A204.1 (cell line): ENCODE measurements at regions not wholly inside any gene's neighbourhood (a gene's known extent, or its start where the extent isn't known, plus 50 kb on each side); places are given as distances from the start of the nearest gene placed in this dataset.

Source experiments
- FAIRE-seq: peaks from 2 replicates; lab custom pipeline; 2012; peaks lifted over from hg19 to GRCh38; lab: Jason Lieb, UNC

DNA sequence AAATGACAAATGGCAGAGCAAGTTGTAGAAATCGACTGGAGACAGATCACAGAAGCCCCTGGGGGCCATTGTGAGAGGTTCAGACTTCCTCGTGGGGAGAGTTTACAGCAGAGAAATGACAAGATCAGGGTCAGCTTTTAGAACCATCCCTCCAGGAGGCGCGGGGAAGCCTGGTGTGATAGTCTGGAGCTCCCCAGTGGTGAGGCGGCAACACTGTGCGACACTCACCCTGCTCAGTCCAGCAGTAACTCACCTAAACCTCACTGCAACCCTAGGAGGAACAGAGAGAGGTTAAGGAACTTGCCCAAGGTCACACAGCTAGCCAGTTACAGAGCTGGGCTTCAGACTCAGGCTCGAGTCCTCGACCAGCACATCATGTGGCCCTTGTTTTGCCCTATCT lies 123.4 kb upstream of the IRX3 start:
- FAIRE-seq: no peak

DNA sequence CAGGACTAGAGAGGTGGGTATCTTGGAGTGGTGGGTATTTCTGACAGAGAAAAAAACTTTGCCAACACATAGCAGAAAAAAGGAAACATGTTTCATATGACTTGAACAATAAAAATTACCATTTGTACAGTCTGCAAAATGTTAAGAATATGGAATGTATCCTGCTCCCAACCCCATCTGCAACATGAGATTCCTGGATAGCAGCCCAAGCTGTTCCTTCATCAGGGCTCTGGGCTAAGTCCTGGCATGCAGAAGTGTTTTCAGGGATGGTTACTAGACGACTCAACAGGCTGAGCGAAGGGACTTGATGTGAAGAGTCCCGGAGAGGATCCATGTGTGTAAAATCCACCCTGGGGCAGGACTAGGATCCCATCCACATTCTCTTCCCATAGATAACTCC lies 121.0 kb upstream of the IRX3 start:
- no peak for FAIRE-seq

DNA sequence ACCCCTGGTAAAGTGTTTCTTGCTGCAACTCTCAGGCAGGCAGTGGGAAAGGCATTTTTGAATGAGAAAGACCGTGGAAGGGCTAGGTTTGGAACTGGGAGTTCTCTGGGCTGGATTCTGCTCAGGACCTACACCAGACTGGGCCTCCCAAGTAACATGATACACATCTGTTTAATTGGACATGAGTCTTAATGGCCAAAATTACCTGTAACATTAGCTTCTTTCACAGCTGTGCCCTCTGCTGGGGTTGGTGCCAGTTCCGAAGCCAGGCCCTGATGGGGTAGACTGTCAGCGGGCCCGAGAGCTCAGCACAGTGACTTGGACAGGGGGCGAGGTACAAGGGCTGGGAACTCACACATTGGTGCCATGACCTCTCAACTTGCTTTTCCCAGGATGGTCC lies 118.9 kb upstream of the IRX3 start:
- no peak for FAIRE-seq

DNA sequence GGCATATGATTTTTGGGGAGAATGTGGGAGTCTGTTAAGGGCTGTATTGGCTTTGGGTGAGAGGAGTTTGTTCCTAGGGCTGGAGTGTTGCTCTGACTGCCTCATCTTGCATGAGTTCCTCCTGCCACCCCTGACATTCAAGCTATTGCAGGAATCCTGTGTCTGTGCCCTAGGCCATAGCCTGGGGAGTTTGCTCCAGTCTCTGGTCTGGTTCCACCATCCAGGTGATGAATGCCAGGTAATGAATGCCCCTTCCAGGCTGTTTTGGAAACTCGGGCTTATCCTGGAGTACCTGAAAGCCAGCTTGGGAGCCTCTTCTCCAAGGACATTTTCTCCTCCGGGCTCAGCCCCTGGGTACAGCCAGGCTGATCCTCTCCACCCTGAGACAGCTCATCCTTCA lies 117.0 kb upstream of the IRX3 start:
- FAIRE-seq: no peak

DNA sequence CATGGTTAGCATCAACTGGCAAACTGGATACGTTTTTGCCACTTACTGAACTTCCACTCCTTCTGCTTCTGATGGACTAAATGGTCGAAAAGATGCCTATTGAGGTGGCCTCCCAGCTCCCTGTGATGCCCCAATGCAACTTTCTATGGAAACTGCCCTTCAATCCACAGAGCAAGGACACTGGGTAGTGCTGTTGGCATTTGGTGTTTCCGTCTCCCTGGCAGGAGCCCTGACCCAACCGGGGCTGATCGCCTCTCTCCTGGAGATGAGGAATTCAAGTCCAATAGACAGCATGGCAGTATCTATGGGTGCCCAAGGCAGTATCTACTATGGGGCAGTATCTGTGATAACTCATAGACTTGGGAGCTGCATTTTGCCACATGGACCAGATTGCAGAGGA lies 116.3 kb upstream of the IRX3 start:
- FAIRE-seq: no peak

DNA sequence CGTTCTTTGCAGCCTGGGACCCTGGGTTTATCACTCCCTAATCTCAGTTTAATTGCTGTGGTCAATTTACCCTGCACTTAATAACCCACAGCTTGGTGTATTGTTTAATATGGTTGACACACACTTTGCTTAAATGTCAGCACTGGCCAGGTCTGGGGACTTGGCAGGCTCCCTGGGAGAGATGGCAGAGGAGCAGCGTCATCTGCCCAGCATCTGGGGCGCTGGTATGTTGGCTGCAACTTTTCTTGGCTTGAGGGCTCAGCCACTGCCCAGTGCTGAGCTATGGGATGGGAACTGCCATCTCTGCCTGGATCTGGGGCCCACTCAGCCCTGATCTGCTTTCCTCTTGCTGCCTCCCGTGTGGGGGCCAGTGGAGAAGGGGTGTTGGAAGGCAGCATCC lies 115.7 kb upstream of the IRX3 start:
- FAIRE-seq: no peak

DNA sequence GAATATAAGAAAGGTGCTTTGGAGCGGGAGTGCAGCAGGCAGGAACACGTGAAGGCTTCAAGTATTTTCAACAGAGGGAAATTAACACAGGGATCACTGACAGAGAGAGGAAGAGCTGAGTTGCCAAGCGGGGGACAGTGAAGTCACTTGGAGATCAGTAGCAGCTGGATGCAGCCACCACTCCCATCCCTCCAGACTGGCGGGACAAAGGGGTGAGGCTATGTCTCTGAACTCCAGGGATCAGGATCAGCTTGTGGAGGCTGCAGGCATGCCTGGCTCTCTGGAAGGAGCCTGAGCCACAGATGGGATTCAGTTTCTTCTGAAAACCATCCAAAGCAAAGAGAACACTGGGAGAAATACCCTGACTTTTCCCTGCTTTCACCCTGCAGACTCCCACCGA lies 113.7 kb upstream of the IRX3 start:
- no peak for FAIRE-seq

DNA sequence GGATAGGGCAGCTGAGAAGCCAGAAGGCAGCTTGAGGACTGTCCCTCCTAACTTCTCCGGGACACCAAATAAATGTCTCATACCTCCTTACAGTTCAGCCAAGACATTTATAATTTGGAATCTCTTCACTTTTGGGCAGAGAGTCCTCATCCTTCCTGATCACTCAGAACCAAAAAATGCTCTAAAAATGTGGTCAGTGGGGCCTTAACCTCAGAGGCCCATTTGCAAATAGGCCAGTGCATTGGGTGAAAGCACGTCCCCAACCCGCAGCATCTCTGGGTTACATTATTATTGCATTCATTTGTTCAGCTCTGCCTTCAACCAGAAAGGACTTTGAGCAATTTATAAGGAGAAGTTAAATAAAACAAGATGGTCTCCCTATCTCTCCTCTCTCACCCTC lies 112.4 kb upstream of the IRX3 start:
- no peak for FAIRE-seq

DNA sequence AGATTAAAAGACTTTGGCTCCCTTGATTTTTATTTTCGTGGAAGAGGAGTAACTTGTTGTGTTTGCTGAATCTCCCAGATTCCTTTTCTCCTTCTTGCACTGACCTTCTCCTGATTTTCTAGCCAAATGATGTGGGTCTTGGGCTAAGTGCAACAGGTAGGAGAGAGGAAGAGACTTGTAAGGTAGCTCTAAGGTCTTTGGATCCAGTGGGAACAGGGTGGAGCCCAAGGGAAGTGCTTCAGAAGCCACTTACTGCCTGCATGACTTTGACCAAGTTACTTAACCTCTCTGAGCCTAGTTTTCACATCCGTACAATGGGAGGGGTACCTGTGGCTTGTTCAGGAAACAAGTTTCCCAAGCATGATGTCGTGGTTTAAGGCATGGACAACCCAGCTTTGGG lies 111.3 kb upstream of the IRX3 start:
- no peak for FAIRE-seq

DNA sequence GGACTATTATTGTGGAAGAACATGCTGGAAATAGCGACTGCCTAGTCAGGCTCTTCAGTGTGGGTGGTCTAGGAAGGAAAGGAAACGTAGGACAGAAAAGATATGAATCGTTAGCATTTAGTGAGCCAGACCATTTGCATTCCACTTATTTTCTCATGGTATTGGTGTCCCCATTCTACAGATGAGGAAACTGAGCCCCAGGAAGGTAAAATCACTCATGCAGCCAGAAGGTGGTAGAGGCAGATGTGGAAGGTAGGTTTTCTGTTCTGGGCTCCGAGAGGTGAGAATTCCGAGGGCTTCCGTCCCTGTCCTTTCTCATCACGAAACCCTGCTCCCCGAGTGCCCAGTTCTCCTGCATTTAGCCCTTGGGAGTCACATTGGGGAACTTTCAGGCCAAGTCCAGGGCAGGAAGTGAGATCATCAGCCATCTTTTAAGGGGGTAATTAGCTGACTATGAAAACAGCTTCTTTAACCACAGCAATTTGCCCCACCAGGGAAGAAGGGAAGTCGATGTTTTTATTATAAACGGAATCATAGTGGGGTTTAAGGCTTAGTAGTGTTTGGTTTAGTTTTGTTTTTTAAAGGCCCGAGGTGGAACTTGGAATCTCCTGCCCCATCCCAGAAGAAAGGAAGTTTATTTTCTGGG lies 110.7 kb upstream of the IRX3 start:
- no peak for FAIRE-seq

DNA sequence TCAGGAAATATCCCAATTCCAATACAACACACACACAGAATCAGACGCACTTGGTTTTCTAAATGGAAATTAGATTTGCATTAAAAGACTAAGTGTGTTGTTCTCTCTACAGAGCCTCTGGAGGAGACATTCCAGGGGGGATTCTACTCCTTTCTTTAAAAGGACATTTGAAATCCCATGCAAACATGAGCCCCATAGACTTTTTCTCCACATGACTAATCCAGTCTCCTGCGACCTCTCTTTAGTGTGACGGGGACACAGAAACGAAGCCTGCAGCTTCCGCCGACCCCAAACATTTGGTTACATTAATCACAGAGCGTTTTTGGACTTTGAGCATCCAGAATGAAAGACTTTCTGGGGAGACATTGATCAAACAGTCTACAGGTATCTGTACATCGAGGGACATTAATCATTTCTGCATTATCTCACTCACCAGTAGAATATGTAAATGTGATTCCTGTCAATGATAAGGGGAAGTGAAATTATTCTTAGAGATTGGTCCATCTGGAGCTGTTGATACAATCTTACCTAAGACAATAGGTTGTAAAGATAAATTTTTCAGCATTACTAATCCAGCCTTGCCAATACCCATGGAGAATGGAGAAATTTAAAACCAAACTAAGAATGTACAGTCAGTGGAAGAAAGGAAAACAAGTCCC lies 103.4 kb upstream of the IRX3 start:
- no peak for FAIRE-seq

DNA sequence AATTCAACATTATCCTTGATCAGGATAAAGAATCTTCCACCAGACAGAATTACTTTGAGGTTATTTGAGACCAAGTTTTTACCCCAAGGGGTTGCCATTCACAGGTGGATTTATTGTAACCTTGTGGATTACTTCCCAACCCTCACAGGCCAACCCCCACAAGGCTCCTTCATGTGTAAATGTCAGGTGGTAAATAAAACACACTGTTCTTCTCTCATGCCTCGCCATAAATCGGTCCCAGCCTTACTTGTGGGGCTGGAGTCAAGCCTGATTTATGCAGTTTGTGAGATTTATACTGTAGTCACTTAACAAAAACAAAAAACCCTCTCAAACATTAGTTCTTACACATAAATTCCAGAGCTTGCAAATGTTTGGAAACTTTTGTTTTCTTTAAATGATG lies 98.6 kb upstream of the IRX3 start:
- FAIRE-seq: no peak

DNA sequence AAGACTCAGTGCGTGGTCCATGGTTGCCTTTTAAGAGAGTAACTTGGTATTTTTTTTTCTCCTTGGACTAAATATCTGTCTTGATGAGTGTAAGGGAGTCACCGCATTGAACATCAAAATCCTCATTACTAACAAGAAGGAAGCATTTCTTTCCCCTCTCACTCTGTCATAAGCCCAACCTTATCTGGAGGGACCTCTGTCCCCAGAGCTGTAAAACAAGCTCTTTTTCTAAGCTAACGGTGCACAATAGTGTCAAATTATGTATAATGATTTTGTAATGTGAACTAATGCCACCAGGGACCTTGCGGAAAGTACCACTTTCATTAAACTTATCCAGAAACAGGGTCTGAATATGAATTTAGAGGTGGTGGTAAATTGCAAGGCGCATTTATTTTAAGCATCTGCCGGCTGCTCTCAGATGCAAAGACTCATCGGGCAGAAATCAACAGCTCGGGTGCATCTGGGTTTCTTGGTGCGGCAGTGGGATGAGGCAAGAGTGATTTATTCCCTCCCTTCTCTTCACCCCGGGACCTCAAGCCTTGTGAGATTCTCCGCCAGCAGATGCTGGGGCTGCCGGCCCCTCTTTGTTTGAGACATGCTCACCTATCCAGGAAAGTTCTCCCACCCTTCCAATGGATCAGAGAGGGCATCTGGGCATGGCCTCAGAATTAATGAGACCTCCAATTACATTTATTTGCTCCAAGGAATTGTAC lies 95.2 kb upstream of the IRX3 start:
- no peak for FAIRE-seq

DNA sequence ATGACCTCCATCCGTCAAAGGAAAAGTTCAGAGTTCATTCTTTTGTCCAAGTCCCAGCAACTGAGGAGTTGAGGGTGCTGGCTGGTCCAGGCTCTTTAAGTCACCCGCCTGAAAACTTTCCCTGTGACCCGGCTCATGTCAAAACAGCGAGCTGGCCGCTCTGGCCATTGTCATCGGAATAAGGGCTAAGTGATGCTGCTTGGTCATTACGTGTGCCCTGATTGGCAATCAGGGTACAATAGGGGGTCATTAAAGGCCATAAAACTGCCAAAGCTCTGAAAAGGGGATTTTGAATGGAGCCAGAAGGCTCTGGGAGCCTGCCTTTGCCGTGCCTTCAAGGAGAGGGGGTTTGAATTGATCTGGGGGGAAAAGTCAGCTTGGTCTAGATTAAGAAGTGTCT lies 88.5 kb upstream of the IRX3 start:
- no peak for FAIRE-seq

DNA sequence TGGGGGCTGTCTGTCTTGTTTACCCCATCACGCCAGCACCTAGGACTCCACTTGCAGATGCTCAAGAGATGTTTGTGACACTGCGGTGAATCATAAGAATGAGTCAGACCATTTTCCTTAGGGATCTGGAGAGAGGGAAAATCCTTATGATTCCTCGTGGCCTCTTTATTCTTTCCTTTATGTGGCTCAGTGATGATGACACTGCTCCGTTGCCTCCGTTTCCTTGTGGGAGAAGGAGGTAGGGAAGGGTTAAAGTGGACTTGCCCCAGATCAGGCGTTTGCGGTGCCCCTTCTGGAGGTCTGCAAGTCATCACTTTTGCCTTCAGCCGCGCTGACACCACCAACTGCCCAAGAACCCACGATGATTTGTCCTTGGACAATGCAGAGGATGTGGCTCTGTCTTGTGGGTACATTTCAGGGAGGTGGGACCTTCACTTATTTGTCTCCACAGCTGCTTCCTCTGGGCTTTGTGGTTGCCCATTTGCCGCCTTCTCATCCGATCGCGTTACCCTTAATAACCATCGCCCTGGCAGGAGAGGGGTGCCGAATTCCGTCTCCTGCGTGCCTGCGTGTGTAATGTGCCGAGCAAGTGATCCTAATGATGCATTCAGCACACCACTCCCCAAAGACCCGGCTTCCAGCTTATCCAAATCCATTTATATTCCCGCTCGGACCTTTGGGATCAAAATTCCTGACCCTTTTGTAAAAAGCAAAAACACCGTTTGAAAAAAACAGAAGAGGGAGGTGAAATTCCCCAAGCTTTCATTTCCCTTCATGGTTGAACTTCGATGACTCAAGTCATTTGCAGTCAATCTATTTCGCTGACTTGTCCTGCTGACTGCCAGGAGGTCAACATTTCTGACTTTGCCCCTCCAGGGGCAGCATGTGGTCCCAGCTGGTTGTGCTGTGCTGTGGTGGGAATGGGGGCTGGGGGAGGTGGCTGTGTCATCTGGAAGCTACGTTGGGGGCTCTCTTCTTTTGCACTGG lies 87.2 kb upstream of the IRX3 start:
- no peak for FAIRE-seq

DNA sequence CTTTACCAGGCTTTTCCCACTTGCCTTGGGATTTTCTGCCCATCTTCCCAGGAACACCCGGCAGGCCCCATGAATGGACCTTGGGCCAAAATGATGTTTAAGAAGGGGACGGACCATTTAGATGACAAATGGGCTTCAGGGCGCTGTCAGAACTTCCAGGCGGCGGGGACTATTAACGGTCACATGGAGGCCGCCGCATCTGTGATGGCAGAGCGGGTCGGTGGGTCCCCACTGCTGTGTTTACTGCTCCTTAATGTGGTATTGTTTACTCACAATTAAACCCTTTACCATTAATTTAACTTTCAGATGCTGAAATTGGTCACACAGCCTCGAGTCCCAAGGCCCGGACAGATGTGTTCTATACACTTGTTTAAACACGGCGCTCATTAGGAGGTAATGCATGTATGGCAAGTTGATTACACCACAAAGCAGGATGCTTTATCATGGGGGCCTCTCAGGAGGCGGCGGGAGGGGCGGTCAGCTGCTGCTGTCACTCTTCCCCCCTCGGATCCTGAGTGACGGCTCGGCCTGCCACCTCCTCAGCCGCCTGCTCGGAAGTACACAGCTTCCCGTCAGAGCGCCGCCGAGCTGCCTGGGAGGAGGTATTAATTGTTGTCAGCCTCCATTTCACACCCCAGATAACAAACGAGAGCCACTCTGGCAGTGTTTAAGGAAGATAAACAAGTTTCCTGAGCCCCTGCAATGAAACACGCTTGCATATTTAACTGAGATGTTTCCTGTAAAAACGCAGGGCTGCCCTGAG lies 83.9 kb upstream of the IRX3 start:
- FAIRE-seq: no peak

DNA sequence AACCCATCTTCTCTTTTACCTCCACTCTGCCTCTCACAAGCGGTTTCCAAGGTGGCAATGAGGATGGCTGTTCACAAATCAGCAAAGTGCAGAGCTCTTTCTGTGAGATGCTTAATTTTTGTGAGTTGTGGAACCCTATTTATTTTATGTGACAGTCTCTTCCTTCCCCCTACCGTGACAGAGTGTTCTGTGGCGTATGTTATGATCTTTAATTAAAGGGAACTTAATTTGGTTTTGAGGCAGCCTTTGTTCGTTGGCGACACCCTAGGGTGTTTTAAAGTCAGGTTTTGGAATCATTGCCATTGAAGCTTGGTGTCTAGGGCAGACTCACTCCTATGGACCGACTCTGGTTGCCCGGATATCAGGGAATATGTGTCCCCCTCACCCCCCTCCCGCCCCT lies 83.3 kb upstream of the IRX3 start:
- no peak for FAIRE-seq

DNA sequence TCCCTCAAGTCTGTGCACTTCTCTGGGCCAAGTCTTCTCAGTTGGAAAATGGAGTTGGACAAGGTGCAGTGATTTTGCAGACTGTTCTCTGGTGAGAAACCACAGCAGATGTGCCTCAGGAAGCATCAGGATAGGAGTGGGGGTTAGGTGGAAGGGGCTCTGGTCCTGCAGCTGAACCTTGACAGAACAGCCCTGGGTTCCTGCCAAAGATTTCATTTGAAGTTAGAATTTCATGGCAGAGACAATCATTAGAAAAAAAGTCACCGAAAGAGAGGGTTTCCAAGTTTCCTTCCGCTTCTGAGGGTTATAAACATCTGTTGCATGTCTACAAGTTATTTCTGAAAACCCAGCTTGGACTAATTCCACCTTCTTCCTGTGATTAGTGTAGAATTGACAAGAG lies 80.4 kb upstream of the IRX3 start:
- no peak for FAIRE-seq

DNA sequence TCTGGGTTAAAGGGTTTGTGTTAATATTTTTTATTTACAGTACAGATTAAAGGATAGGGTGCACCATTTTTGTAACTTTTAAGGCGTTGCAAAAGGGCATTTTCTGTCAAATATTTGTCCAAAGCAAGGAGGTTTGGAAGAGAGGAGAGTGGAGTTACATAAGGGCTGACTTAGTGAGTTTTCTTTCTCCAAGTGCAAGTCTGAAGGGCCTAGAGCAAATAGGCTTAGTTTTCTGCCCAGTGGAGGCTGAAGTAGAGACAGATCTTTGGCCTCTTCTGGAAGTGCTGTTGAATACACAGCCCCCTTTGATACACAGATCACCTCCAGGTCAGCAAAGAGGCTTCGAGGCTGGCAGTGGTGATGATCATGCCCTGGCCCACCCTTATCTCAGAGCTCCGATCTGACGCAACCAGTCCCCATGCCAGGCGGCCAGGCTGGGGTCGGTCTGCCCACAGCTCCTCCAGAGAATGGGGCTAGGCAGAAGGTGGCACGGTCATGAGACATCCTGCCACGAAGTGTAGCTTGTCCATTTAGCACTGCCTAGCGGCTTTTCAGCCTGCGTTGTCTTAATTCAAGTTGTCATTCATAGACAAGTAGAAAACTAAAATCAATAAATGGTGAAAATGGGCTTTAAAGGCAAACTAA lies 79.5 kb upstream of the IRX3 start:
- FAIRE-seq: no peak

DNA sequence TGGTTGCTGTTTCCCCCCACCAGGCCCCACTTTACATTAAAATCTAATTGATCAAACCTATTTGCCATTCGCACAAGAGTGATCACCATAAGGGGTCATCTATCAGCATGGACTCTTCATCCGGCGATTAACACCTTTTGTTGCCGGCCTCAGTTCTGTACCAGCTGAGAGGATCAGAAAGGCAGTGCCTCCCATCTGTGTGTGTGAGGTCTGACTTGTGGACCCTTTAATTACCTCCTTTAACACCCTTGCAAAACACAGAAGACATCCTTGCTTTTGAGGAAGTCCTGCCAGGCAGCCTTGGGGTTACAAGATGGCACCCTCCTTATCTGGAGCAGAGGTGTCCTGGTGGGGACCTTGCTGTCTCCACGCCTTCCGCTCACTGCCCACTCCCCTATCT lies 77.2 kb upstream of the IRX3 start:
- FAIRE-seq: no peak

DNA sequence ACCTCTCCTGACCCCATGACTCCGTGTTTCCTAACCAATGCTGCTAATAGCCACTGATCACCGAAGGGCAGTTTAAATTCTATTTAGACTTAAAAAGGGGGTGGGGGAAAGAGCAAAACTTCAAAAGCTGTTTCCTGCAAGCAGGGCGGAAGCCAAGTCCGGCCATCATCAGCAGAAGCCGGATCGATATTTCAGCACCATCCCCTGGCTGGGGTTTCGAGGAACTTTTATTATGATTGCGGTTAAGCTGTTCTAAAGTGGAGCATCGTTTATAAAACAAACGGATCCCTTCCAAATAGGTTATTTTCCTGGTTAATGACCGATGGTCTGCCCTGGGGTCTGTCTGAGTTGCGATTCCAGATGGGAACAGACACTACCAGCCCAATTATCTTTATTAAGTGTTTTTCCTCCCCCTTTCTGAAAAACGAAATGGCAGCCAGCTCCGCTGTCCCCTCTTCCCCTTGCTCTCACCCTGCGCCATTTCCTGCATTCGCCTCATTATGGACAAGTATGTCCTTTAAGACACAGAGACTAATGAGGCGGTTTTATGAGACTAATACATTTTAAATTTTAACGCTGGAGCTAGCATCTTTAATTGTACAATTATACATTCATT lies 76.1 kb upstream of the IRX3 start:
- FAIRE-seq: no peak
